ENCODE measurements at regions not wholly inside any gene's neighbourhood (a gene's known extent, or its start where the extent isn't known, plus 50 kb on each side); places are given as distances from the start of the nearest gene placed in this dataset.
A peak's percentile ranks its signal among the peaks of the same experiment; 100 is the strongest.

GRCh38 chr20:22404419-22405170, 179.8 kb downstream of the FOXA2 start:
- DNase-seq (ENCODE audit: low read depth), result peak; percentile 14

DNA sequence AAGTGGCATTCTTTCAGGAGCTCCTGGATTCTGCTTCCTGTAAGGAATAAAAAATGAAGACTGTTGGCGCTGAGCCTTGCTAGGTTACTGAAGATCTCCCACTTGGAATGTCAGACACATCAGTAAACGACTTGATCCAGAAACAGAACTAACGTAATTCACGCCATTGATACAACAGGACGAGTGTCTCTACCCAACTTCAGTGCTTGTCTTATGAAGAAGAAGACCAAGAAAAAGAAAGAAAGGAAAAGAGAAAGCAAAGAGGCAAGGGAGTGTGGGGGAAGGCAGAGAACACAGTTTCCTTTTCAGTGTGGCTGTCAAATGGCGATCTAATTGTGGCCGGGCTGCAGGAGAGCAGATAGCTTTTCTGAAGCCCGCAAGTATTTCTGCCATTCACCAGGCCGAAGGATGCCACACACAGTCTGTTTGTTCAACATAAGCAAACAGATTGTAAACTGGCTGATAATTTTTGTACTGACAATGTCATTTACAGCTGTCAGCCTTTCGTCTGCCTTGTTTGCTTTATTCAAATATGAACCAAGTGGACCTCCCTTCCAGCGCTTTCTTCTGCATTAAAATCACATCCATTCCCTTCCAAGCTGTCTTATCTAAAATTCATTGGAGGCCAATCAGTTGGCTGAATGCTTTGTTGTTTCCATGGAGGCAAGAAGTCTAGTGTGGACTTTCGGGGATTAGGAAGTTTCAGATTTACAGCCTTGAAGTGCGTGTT, 180.6 kb downstream of the FOXA2 start:
- DNase-seq (ENCODE audit: low read depth), result no peak

DNA sequence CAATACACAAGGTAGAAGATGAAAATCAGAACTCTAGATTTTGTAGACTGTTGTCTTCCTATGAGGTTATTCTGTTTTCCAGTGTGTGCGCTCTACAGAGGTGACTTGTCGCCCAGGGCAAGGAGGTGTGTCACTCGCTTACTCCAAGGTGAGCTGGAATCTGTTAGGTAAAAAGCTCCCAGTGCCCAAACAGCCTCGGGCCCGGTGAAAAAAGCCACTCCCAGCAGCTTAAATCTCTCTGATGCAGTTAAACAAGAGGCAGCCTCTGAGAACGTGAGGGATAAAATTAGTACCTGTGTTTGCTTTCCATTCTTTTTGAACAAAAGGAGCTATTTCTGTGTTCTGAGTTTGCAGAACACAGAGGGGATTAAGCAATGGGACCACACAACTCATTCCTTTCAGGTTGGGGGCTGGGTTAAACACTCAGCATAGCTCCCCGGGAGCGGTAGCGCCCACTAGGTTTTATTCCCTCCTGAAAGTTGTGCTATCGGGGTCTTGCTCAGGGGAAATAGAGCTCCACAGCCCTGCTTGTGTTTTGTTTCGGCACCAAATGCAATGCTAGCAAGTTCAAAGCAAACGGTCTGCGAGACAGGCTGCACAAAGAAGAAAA, 181.2 kb downstream of the FOXA2 start:
- no peak for DNase-seq (ENCODE audit: low read depth)

- DNase-seq (ENCODE audit: low read depth), result no peak
These were observed 181.8 kb downstream of the FOXA2 start for GRCh38 chr20:22402550-22402949.

DNA sequence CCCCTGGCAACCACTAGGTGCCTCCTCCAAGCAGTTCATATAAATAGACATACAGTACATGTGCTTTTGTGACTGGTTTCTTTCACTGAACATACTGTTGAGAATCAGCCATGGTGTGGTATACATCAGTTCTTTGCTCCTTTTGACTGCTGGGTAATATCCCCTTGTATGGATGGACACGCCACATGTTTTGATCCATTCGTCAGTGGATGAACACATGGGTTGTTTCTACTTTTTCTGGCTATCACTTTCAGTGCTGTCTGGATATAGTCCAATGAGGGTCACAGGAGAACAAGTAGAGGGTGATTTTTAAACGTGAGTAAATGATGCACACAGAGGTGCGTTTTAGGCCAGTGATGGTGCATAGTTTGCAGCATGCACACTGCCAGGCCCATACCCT, 183.9 kb downstream of the FOXA2 start:
- no peak for DNase-seq (ENCODE audit: low read depth)

DNA sequence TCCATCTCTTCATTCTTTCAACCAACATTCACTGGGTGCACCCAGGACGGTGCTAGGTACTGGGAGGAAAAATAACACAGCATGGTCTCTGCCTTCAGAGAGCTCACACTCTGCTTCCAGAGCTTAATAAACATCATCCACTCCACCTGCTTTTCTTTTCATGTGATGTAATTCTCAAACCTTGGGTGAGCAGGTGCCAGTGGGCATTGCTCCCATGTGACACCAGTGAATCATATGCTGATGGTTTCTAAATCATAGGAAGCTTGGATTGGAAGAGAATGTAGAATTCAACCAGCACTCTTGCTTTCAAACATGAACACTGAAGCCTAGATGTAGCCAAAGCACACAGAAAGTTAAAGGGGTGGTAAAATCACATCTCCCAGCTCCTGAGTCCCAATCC, 189.8 kb downstream of the FOXA2 start:
- DNase-seq (ENCODE audit: low read depth), result no peak

DNA sequence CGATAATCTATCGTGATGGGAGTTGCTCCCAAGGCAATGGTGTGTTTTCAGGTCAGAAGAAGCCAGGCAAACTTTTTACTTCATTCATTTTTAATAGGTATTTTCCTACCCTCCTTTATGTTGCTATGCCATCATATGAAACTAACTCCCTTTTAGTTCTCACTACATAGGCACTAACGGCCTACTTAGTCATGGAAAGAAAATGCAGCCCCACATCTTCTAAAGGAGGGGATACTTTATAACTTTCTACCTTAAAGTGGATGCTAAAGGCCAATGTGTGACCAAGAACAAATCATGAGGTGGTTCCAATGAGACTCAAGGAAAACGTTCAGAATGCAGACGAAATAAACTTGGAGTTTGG, 193.8 kb downstream of the FOXA2 start:
- DNase-seq (ENCODE audit: low read depth), result no peak

GRCh38 chr20:22389836-22390542, 194.4 kb downstream of the FOXA2 start:
- no peak for DNase-seq (ENCODE audit: low read depth)

DNA sequence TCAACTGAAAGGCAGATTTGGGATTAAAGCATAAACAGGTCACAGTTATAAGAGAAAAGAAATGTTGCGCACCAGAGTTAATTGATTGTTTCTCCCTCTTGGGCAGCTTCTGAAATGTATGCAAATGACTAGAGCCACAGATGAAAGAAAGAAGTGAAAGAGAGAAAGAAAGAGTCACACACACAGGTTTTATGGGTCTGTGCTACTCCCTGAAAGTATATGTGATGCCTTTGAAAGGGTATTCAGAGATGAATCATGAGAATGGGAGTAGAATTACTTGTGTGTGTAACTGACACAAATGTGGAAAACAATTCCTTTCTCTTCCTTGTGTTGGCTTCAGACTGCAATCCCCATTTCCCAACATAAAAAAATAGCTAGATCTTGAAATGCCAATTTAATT, 196.9 kb downstream of the FOXA2 start:
- no peak for DNase-seq (ENCODE audit: low read depth)

DNA sequence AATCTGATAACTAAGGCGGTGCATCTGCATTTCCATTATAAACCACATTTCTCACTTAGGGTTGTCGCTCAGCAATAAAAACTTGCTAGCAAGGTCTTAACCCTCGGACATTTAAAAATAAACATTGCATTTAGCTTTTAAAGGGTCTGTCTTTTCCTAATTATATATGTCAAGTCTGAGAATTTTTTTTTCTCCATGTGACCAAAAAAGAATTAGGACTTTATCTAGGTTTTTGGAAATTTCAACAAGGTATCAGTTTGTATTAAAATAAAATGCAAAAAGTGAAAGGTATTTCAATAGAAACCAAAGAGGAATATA, 198.1 kb downstream of the FOXA2 start:
- DNase-seq (ENCODE audit: low read depth), result no peak

- DNase-seq (ENCODE audit: low read depth), result no peak
These were observed 198.6 kb downstream of the FOXA2 start for GRCh38 chr20:22385602-22386305.

GRCh38 chr20:22384978-22385377, 199.4 kb downstream of the FOXA2 start:
- DNase-seq (ENCODE audit: low read depth), result no peak

DNA sequence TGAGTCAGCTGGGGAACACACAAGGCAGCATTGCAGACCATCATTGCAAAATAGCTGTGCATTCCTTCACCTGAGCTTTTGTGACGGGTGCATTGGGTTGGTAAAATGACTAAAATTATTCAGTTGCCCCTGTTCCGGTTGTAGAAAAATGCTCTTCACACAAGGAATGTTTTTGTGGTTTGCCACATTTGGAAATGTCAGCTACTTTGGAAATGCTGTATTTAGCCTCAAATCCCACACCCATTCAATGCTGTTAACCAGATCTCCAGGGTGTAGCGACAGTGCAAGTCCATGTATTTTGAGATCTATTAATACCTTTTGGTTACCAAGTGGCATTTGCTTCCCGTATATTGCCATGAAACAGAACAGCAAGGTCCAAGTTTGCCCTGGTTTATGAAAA, 201.2 kb downstream of the FOXA2 start:
- DNase-seq (ENCODE audit: low read depth), result no peak

DNA sequence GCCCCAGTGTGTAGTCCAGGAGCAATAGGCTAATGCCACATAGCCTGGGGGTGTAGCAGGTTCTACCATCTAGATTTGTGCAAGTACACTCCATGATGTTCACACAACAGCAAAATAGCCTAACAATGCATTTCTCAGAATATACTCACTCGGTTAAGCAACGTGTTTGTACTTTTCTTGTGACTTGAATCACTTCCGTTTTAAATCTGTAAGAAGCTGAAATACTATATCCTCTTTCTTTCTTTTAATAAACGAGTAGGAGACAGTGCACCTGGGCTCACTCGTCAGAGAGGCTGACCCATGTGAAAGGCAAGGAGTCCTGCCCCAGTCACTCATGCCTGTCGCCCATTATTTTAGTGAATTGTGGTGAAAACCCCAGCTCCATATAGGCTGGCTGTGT, 201.6 kb downstream of the FOXA2 start:
- peak; percentile 10 for DNase-seq (ENCODE audit: low read depth)

- DNase-seq (ENCODE audit: low read depth), result no peak
These were observed 202.5 kb downstream of the FOXA2 start for GRCh38 chr20:22381812-22382416.

GRCh38 chr20:22379472-22379871, 204.9 kb downstream of the FOXA2 start:
- no peak for DNase-seq (ENCODE audit: low read depth)

DNA sequence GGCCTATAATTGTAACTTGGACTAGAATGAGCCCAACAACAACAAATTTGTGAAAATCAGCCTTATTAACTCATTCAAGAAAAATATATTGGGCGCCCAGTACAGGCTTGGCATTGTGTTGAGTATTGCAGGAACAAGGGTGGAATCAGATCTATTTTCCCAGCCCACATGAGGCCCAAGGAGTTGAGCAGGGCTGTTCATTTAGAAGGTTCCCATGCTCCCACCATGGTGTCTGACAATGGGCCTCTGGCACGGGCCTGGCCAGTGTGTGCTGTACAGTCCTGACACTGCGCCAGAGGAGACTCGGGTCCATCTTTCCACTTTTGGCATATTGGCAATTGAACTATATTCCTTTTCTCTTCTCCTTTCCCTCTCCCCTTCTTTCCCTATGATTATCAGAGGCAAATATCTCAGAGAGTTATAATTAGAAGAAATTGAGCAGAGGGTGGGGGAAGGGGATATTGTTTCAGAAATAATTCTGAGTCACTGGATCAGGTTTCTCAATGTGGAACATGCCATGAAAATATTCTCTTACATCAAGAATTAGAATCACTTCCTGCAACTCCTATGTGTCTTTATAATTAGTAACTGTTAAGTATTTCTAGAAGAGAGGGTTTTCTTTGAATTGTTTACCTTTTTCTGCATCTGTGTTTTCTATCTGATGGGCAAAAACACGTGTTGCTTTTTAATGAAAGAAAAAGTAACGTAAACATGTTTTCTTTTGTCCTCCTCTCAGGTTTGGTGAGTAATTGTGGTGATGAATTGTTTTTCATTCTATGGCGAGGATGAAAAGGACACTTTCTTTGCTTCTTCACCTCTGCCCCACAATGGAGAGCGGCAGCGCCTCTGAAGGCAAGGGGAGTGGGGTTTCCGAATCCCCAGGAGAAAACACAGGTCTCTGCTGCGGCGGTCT, 209.4 kb downstream of the FOXA2 start:
- peak; percentile 16 for DNase-seq (ENCODE audit: low read depth)

GRCh38 chr20:22374066-22374465, 210.3 kb downstream of the FOXA2 start:
- DNase-seq (ENCODE audit: low read depth), result no peak

GRCh38 chr20:22373164-22373895, 211.0 kb downstream of the FOXA2 start:
- no peak for DNase-seq (ENCODE audit: low read depth)

DNA sequence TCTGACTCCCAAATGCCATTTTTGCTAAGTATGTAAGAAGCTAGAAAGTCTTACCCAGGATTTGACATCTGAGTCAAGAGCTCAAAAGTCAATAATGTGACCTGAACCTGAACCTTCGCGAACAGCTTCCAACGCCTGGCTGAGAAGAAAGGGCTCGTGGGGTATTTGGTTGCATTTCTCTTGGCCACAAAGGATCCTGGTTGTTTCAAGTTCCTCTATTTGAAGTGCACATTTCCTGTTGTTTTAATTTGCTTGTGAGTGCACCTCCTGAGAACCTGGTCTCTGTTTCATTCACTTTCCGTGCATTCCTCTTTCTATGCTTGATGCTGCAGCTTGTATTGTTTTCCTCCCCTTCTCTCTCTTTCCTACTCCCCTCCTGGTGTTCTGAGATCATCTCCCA, 212.5 kb downstream of the FOXA2 start:
- no peak for DNase-seq (ENCODE audit: low read depth)
